Calu3 (cell line): ENCODE measurements at regions not wholly inside any gene's neighbourhood (a gene's known extent, or its start where the extent isn't known, plus 50 kb on each side); places are given as distances from the start of the nearest gene placed in this dataset.

Source experiments
- BruUV-seq: library from RNA; stranded (reverse); fragments of 400-500 nt; replicated peaks from 2 replicates; lab custom pipeline; 2021; lab: Mats Ljungman, UMichigan
- CTCF ChIA-PET: fragments of 300-600 bp; sonication (Branson Sonifier 250); formaldehyde crosslinking; loops from one replicate; lab custom pipeline; 2022; ENCODE audit warnings: antibody characterized with exemption; lab: Charles Lee
- DNase-seq: peaks from one replicate; pipeline ENCODE4 v3.0.0; 2022
- H3K27ac Mint-ChIP-seq: one replicate; pipeline ENCODE4 v1.8.0; 2022; ENCODE audit warnings: mixed read lengths; ENCODE audit not compliant: unreplicated experiment
- H3K27me3 Mint-ChIP-seq: one replicate; pipeline ENCODE4 v1.8.0; 2022; ENCODE audit warnings: mixed read lengths; ENCODE audit not compliant: unreplicated experiment
- H3K36me3 Mint-ChIP-seq: one replicate; pipeline ENCODE4 v1.8.0; 2022; ENCODE audit warnings: mild to moderate bottlenecking, moderate library complexity, mixed read lengths; ENCODE audit not compliant: insufficient read depth, unreplicated experiment
- H3K4me1 Mint-ChIP-seq: one replicate; pipeline ENCODE4 v1.8.0; 2022; ENCODE audit warnings: mild to moderate bottlenecking, low read depth, mixed read lengths; ENCODE audit not compliant: unreplicated experiment
- H3K4me3 Mint-ChIP-seq: one replicate; pipeline ENCODE4 v1.8.0; 2022; ENCODE audit warnings: mild to moderate bottlenecking, low read depth, moderate library complexity, mixed read lengths; ENCODE audit not compliant: unreplicated experiment
- H3K9me3 Mint-ChIP-seq: one replicate; pipeline ENCODE4 v1.8.0; 2022; ENCODE audit warnings: low read depth, mixed read lengths; ENCODE audit not compliant: unreplicated experiment
- intact Hi-C: fragments of 100-400 bp; cut with micrococcal nuclease; formaldehyde crosslinking; loops from one replicate; pipeline ENCODE4 v1.10.0; 2022; ENCODE audit not compliant: unreplicated experiment
- TF ChIP-seq, protein P1 (sequence below): fragments of 200-600 bp; IDR thresholded peaks from one replicate; pipeline ENCODE4 v1.8.0; 2022; ENCODE audit warnings: antibody characterized with exemption; ENCODE audit not compliant: unreplicated experiment

DNA sequence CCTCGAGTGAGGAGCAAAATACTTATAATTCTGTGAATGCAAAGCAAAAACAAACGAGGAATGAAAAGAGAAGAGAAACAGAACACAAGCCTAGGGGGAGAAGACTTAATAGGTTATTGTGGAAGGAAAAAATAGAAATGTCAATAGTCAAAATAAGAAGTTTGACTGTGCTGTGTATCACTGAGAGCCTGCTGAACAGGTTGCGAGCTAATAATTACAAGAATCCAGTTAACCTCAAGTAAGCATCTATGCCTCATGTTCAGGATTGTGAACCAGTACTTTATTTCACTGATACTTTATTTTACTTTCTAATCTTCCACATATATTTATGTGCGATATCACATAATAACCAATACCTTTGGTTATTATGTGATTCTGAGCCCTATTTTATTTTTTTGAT, 316.7 kb downstream of the OTUD1 start:
- no peaks in the 10 kb centered on the region for H3K9me3 Mint-ChIP-seq
- intact Hi-C loops: no loop called here

DNA sequence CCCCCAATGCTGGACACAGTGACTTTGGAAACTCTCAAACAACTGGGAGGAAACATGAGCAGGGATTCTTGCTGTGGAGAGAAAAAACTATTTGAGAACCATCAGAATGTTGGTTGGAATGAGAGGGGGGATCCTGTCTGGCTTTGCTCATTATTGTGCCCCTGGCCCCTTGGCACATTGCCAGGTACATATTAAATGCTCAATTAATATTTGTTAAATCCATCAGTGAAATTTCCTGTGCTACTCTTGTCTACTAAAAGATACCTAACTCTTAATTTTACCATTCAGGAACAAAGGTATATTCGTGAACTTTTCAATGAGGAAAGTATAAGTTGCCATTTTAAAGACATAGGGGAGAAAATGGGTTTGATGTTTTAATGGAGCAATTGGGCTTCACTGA, 329.4 kb downstream of the OTUD1 start:
- H3K27ac Mint-ChIP-seq: no peak overlapping the region
- CTCF ChIA-PET: no interaction called here
- H3K27me3 Mint-ChIP-seq: peaks cover 13% of the 10 kb centered on the region
- no TSS peak for BruUV-seq
- TF ChIP-seq, protein P1, sequence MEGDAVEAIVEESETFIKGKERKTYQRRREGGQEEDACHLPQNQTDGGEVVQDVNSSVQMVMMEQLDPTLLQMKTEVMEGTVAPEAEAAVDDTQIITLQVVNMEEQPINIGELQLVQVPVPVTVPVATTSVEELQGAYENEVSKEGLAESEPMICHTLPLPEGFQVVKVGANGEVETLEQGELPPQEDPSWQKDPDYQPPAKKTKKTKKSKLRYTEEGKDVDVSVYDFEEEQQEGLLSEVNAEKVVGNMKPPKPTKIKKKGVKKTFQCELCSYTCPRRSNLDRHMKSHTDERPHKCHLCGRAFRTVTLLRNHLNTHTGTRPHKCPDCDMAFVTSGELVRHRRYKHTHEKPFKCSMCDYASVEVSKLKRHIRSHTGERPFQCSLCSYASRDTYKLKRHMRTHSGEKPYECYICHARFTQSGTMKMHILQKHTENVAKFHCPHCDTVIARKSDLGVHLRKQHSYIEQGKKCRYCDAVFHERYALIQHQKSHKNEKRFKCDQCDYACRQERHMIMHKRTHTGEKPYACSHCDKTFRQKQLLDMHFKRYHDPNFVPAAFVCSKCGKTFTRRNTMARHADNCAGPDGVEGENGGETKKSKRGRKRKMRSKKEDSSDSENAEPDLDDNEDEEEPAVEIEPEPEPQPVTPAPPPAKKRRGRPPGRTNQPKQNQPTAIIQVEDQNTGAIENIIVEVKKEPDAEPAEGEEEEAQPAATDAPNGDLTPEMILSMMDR: no peak
- H3K4me1 Mint-ChIP-seq: no peaks in the 10 kb centered on the region
- DNase-seq: no peak
- peaks cover 6% of the 10 kb centered on the region for H3K9me3 Mint-ChIP-seq
- no peaks in the 10 kb centered on the region for H3K36me3 Mint-ChIP-seq
- intact Hi-C loops: no loop called here
- no peak overlapping the region for H3K4me3 Mint-ChIP-seq

More for the DNA sequence above, 316.7 kb downstream of the OTUD1 start:
- H3K4me1 Mint-ChIP-seq: peaks cover 25% of the 10 kb centered on the region
- no TSS peak for BruUV-seq
- CTCF ChIA-PET: interaction anchor here (0.7 to 1.9 kb wide), 3 partner anchors 16 to 362 kb away, joined by 3 to 6 read pairs (median 6); no protein-coding TSS in a partner anchor
- peak; percentile 47 for DNase-seq
- H3K27me3 Mint-ChIP-seq: no peaks in the 10 kb centered on the region
- H3K36me3 Mint-ChIP-seq: no peaks in the 10 kb centered on the region
- TF ChIP-seq, protein P1: no peak
- H3K27ac Mint-ChIP-seq: peak overlapping the region; percentile 14
- H3K4me3 Mint-ChIP-seq: peak overlapping the region; percentile 20

- H3K27me3 Mint-ChIP-seq: no peaks in the 10 kb centered on the region
- peaks cover 16% of the 10 kb centered on the region for H3K4me1 Mint-ChIP-seq
- H3K4me3 Mint-ChIP-seq: no peak overlapping the region
- CTCF ChIA-PET: interaction anchor here (0.7 kb wide), 1 partner anchor 418 kb away, joined by 3 read pairs; no protein-coding TSS in a partner anchor
- BruUV-seq: no TSS peak
- intact Hi-C loops: no loop called here
- no peak for DNase-seq
- TF ChIP-seq, protein P1: no peak
- H3K9me3 Mint-ChIP-seq: no peaks in the 10 kb centered on the region
- no peaks in the 10 kb centered on the region for H3K36me3 Mint-ChIP-seq
- H3K27ac Mint-ChIP-seq: no peak overlapping the region
Observed at GRCh38 chr10:23777153-23777552, 338.3 kb downstream of the OTUD1 start.

- no peaks in the 10 kb centered on the region for H3K27me3 Mint-ChIP-seq
- no peak overlapping the region for H3K4me3 Mint-ChIP-seq
- CTCF ChIA-PET: interaction anchor here (1.0 kb wide), 1 partner anchor 10 kb away, joined by 4 read pairs; no protein-coding TSS in a partner anchor
- intact Hi-C loops: no loop called here
- no peaks in the 10 kb centered on the region for H3K9me3 Mint-ChIP-seq
- H3K36me3 Mint-ChIP-seq: no peaks in the 10 kb centered on the region
- TF ChIP-seq, protein P1: no peak
- BruUV-seq: no TSS peak
- H3K4me1 Mint-ChIP-seq: peaks cover 16% of the 10 kb centered on the region
- no peak for DNase-seq
- no peak overlapping the region for H3K27ac Mint-ChIP-seq
Observed at GRCh38 chr10:23779301-23779700, 340.4 kb downstream of the OTUD1 start.
